HL-60 (cell line): ENCODE measurements at regions not wholly inside any gene's neighbourhood (a gene's known extent, or its start where the extent isn't known, plus 50 kb on each side); places are given as distances from the start of the nearest gene placed in this dataset.

ENCODE experiments used
- DNase-seq, 2 experiments: peaks; one replicate each; pipeline ENCODE4 v3.0.0-alpha.2; 2010 to 2020; ENCODE audit warnings: low read depth in 1 of 2, low spot score in 1 of 2
- H3K27ac ChIP-seq: fragments of 250-450 bp; sonication (Bioruptor Pico); replicated peaks from 2 replicates; pipeline ENCODE4 v1.5.1; 2020; ENCODE audit warnings: mild to moderate bottlenecking, moderate library complexity
- H3K27me3 ChIP-seq: fragments of 250-450 bp; sonication (Bioruptor Pico); 2 replicates; pipeline ENCODE4 v1.5.1; 2021; ENCODE audit warnings: mild to moderate bottlenecking, moderate library complexity; ENCODE audit not compliant: insufficient read depth, poor library complexity, severe bottlenecking
- H3K4me3 ChIP-seq: replicated peaks from 2 replicates; pipeline ENCODE4 v1.5.1; 2011; ENCODE audit warnings: mild to moderate bottlenecking, control low read depth, low read length; ENCODE audit not compliant: insufficient read depth
- GABPA ChIP-seq: IDR thresholded peaks from 2 replicates; pipeline ENCODE4 v1.6.1; 2012; ENCODE audit warnings: low read depth
- POLR2AphosphoS5 ChIP-seq: IDR thresholded peaks from 2 replicates; pipeline ENCODE4 v1.6.1; 2012; ENCODE audit warnings: low read depth
- SPI1 ChIP-seq: IDR thresholded peaks from 2 replicates; pipeline ENCODE4 v1.6.1; 2012; ENCODE audit warnings: low read depth, mild to moderate bottlenecking, borderline replicate concordance
- TF ChIP-seq, protein P1 (sequence below): IDR thresholded peaks from 2 replicates; pipeline ENCODE4 v1.6.1; 2012; ENCODE audit warnings: low read depth; ENCODE audit not compliant: insufficient replicate concordance
- TF ChIP-seq, protein P2 (sequence below): IDR thresholded peaks from one replicate; pipeline ENCODE4 v1.5.1; 2011; ENCODE audit warnings: low read length, control low read depth, inconsistent platforms; ENCODE audit not compliant: insufficient read depth

DNA sequence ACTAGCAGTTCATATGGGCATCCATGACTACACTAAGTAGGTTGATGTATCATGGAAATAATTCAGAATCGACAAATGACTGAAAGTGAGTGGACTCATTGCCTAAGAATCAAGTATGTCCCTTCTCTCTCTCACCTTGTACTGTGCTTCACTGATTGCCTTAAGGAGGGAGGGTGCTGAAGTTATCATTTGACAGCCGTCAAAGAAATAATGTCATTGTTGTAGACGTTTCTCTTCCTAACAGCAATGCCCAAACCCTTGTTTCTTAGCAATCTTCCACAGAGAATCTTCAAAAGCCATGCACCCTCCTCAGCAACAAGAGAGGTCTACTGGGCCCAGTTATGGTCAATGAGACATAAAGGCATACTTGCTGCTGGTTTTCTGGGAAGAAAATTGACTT, 785.0 kb downstream of the SUCLG1 start:
- Histone ChIP-seq H3K4me3 (no peak overlapping the region), H3K27me3 (no peaks in the 10 kb centered on the region), H3K27ac (no peak overlapping the region)
- TF ChIP-seq, protein P1, sequence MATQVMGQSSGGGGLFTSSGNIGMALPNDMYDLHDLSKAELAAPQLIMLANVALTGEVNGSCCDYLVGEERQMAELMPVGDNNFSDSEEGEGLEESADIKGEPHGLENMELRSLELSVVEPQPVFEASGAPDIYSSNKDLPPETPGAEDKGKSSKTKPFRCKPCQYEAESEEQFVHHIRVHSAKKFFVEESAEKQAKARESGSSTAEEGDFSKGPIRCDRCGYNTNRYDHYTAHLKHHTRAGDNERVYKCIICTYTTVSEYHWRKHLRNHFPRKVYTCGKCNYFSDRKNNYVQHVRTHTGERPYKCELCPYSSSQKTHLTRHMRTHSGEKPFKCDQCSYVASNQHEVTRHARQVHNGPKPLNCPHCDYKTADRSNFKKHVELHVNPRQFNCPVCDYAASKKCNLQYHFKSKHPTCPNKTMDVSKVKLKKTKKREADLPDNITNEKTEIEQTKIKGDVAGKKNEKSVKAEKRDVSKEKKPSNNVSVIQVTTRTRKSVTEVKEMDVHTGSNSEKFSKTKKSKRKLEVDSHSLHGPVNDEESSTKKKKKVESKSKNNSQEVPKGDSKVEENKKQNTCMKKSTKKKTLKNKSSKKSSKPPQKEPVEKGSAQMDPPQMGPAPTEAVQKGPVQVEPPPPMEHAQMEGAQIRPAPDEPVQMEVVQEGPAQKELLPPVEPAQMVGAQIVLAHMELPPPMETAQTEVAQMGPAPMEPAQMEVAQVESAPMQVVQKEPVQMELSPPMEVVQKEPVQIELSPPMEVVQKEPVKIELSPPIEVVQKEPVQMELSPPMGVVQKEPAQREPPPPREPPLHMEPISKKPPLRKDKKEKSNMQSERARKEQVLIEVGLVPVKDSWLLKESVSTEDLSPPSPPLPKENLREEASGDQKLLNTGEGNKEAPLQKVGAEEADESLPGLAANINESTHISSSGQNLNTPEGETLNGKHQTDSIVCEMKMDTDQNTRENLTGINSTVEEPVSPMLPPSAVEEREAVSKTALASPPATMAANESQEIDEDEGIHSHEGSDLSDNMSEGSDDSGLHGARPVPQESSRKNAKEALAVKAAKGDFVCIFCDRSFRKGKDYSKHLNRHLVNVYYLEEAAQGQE = no peak
- TF ChIP-seq POLR2AphosphoS5 (no peak), GABPA (no peak), SPI1 (no peak)
- TF ChIP-seq, protein P2, sequence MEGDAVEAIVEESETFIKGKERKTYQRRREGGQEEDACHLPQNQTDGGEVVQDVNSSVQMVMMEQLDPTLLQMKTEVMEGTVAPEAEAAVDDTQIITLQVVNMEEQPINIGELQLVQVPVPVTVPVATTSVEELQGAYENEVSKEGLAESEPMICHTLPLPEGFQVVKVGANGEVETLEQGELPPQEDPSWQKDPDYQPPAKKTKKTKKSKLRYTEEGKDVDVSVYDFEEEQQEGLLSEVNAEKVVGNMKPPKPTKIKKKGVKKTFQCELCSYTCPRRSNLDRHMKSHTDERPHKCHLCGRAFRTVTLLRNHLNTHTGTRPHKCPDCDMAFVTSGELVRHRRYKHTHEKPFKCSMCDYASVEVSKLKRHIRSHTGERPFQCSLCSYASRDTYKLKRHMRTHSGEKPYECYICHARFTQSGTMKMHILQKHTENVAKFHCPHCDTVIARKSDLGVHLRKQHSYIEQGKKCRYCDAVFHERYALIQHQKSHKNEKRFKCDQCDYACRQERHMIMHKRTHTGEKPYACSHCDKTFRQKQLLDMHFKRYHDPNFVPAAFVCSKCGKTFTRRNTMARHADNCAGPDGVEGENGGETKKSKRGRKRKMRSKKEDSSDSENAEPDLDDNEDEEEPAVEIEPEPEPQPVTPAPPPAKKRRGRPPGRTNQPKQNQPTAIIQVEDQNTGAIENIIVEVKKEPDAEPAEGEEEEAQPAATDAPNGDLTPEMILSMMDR = no peak
- DNase-seq = no peak

DNA sequence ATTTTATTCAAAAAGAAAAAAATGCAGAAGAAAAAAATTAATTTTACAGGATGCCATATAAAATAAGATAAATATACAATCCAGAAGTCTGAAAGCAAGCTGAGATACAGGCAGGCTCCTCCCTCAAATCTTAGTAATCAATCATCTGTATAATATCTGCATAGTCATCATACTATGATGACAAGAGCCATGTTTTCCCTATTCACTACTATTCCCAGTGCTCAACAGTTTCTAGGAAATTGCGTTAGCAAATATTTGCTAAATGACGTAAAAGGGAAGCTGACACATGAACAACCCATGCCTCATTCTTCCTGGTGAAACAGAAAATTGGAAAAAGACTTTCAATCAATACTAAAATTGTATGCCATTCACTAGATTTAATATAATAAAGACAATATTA, 793.2 kb downstream of the SUCLG1 start:
- DNase-seq = no peak
- Histone ChIP-seq H3K4me3 (no peak overlapping the region), H3K27me3 (no peaks in the 10 kb centered on the region), H3K27ac (no peak overlapping the region)
- TF ChIP-seq, protein P2 = no peak
- TF ChIP-seq, protein P1 = no peak
- TF ChIP-seq POLR2AphosphoS5 (no peak), GABPA (no peak), SPI1 (no peak)

DNA sequence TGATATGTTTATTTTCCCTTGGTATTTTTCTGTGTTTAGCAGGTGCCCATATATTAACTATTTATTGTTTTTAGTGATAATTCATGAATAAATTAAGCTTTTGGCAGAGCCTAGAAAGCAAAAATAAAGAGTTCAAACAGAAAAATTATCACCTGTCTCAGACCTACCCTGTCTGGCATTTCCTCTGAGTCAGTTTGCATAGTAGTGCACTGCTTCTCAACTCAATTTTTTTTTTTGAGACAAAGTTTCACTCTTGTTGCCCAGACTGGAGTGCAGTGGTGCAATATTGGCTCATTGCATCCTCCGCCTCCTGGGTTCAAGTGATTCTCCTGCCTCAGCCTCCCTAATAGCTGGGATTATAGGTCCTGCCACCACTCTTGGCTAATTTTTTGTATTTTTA, 793.9 kb downstream of the SUCLG1 start:
- no peak for DNase-seq
- H3K27me3 ChIP-seq = no peaks in the 10 kb centered on the region
- TF ChIP-seq, protein P2 = no peak
- no peak for TF ChIP-seq SPI1
- TF ChIP-seq, protein P1 = no peak
- no peak for TF ChIP-seq POLR2AphosphoS5
- TF ChIP-seq GABPA = no peak
- H3K27ac ChIP-seq = no peak overlapping the region
- no peak overlapping the region for H3K4me3 ChIP-seq
